ENCODE measurements at regions not wholly inside any gene's neighbourhood (a gene's known extent, or its start where the extent isn't known, plus 50 kb on each side); places are given as distances from the start of the nearest gene placed in this dataset.

DNA sequence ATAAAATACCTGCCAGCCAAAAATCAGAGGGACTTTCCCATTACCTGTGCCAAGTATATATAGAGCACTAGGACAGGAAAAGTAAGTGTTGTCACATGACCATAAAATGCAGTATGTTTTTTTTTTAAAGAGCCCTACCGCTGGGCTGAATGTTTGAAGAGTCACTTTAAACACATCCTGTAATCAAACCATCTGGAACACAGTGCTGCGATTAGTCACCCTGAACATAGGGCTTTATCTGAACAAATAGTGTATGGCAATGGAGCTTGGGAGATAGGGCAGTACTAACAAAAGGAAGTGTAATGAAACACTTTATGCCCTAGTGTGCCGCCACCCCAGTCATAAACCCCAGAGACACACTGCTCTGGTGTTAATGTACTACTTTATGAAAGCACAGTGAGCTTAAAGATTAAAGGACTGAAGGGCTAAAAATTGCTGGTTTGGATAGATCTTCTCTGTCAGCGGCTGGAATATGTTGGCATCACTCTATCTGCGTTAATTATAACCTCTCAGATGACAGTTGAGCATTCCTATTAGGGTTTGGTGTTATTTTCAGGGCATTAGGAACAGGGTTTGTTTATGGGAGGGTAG is 90.4 kb downstream of the ZNF608 start (continued):
- TF ChIP-seq SIX1 (CRISPR knock-in tag; IDR thresholded peaks at IDR 0.05; ENCODE audit: borderline replicate concordance) (peak; percentile 78; the same call in 1 of the 2 replicates), ELF3 (CRISPR knock-in tag; IDR thresholded peaks at IDR 0.05) (peak; percentile 86), SKI (IDR thresholded peaks at IDR 0.05; ENCODE audit: partially characterized antibody) (peak; percentile 13), ZMYM3 (CRISPR knock-in tag; IDR thresholded peaks at IDR 0.05) (peak; percentile 37; the same call in 1 of the 2 replicates), CEBPG (CRISPR knock-in tag; IDR thresholded peaks at IDR 0.05) (peak; percentile 24; the same call in 1 of the 2 replicates), JUND (CRISPR knock-in tag; IDR thresholded peaks at IDR 0.05) (0 out of 2 replicates have a peak, but pooled peaks have one; percentile 25), HHEX (CRISPR knock-in tag; IDR thresholded peaks at IDR 0.05) (peak; percentile 94), HDAC2 (CRISPR knock-in tag; IDR thresholded peaks at IDR 0.05) (peak; percentile 70; the same call in 1 of the 2 replicates), STAT6 (CRISPR knock-in tag; IDR thresholded peaks at IDR 0.05; ENCODE audit: borderline replicate concordance) (no peak), THAP11 (CRISPR knock-in tag; IDR thresholded peaks at IDR 0.05) (peak; percentile 55; the same call in 1 of the 2 replicates), ZNF670 (CRISPR knock-in tag; IDR thresholded peaks at IDR 0.05; ENCODE audit: borderline replicate concordance) (peak; percentile 84), KLF6 (CRISPR knock-in tag; IDR thresholded peaks at IDR 0.05) (no peak), GATA4 (IDR thresholded peaks at IDR 0.05; ENCODE audit: borderline replicate concordance, low read depth) (peak; percentile 72; the same call in 1 of the 2 replicates), CHD4 (IDR thresholded peaks at IDR 0.05; ENCODE audit: borderline replicate concordance, low read length) (no peak), RXRB (CRISPR knock-in tag; IDR thresholded peaks at IDR 0.05; ENCODE audit: borderline replicate concordance) (peak; percentile 74), MED1 (CRISPR knock-in tag; IDR thresholded peaks at IDR 0.05) (peak; percentile 76), ZNF513 (CRISPR knock-in tag; conservative IDR thresholded peaks at IDR 0.05) (no peak), SMAD3 (CRISPR knock-in tag; IDR thresholded peaks at IDR 0.05) (0 out of 2 replicates have a peak, but pooled peaks have one; percentile 41), GATAD1 (CRISPR knock-in tag; IDR thresholded peaks at IDR 0.05) (no peak; the same call in 1 of the 2 replicates), FOXK2 (IDR thresholded peaks at IDR 0.05) (no peak), SOX5 (CRISPR knock-in tag; IDR thresholded peaks at IDR 0.05; ENCODE audit: borderline replicate concordance) (peak; percentile 86; the same call in 1 of the 2 replicates), ZNF205 (CRISPR knock-in tag; IDR thresholded peaks at IDR 0.05) (no peak), HMG20B (CRISPR knock-in tag; conservative IDR thresholded peaks at IDR 0.05) (peak; percentile 71)
- TF ChIP-seq, protein P1, sequence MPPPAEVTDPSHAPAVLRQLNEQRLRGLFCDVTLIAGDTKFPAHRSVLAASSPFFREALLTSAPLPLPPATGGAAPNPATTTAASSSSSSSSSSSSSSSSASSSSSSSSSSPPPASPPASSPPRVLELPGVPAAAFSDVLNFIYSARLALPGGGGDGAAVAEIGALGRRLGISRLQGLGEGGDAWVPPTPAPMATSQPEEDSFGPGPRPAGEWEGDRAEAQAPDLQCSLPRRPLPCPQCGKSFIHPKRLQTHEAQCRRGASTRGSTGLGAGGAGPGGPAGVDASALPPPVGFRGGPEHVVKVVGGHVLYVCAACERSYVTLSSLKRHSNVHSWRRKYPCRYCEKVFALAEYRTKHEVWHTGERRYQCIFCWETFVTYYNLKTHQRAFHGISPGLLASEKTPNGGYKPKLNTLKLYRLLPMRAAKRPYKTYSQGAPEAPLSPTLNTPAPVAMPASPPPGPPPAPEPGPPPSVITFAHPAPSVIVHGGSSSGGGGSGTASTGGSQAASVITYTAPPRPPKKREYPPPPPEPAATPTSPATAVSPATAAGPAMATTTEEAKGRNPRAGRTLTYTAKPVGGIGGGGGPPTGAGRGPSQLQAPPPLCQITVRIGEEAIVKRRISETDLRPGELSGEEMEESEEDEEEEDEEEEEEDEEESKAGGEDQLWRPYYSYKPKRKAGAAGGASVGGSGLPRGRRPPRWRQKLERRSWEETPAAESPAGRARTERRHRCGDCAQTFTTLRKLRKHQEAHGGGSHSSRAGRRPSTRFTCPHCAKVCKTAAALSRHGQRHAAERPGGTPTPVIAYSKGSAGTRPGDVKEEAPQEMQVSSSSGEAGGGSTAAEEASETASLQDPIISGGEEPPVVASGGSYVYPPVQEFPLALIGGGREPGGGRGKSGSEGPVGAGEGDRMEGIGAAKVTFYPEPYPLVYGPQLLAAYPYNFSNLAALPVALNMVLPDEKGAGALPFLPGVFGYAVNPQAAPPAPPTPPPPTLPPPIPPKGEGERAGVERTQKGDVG (CRISPR knock-in tag; IDR thresholded peaks at IDR 0.05; ENCODE audit: borderline replicate concordance) = no peak
- TF ChIP-seq, protein P2, sequence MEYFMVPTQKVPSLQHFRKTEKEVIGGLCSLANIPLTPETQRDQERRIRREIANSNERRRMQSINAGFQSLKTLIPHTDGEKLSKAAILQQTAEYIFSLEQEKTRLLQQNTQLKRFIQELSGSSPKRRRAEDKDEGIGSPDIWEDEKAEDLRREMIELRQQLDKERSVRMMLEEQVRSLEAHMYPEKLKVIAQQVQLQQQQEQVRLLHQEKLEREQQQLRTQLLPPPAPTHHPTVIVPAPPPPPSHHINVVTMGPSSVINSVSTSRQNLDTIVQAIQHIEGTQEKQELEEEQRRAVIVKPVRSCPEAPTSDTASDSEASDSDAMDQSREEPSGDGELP (IDR thresholded peaks at IDR 0.05; ENCODE audit: borderline replicate concordance, low read depth) = peak; percentile 49; the same call in 1 of the 2 replicates
